ENCODE measurements at regions not wholly inside any gene's neighbourhood (a gene's known extent, or its start where the extent isn't known, plus 50 kb on each side); places are given as distances from the start of the nearest gene placed in this dataset.

DNA sequence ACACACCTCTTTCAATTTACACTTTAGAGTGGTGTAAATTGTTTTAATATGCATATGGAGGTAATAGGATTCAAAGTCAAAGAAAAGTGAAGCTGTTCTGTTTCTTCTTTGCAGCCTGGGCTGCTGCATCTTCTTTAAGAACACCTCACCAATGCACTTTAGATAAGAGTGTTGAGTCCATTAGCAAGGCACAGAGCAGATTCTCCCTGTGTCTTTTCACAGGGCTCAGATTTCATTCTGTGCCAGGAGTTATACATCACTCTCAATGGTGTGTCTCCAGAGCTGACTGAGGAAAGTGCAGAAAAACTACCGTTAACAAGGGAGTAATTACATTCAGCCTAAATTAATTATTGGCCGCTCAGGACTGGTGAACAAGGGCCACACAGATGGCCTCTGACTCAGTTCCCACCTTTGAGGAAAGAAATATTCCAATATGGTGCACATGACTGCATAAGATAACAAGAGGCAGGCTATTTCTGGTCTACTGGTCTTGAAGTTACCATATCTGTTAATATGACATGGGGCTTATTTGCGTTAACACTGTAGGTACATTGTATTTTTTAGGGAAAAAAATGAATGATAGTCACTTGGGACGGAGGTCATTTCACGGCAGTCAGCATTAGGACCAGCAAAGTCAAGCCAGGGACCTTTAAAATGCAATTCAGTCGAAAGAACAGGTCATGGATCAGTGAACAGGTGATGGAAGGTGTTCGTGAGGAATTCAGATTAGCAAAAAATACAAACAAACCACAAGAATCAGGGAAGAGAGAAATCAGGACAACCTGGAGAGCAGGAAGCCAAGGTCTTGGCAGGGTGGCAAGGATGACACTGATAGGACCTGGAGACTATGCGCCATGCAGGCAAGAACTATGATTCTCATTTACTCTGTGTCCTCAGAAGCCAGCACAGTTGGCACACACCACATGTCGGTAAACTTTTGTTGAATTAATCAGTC lies 203.7 kb downstream of the TBX18 start:
- TF ChIP-seq, protein P1, sequence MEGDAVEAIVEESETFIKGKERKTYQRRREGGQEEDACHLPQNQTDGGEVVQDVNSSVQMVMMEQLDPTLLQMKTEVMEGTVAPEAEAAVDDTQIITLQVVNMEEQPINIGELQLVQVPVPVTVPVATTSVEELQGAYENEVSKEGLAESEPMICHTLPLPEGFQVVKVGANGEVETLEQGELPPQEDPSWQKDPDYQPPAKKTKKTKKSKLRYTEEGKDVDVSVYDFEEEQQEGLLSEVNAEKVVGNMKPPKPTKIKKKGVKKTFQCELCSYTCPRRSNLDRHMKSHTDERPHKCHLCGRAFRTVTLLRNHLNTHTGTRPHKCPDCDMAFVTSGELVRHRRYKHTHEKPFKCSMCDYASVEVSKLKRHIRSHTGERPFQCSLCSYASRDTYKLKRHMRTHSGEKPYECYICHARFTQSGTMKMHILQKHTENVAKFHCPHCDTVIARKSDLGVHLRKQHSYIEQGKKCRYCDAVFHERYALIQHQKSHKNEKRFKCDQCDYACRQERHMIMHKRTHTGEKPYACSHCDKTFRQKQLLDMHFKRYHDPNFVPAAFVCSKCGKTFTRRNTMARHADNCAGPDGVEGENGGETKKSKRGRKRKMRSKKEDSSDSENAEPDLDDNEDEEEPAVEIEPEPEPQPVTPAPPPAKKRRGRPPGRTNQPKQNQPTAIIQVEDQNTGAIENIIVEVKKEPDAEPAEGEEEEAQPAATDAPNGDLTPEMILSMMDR (conservative IDR thresholded peaks at IDR 0.05 in 1 of 2, IDR thresholded peaks at IDR 0.05 in 1 of 2; ENCODE audit: extremely low read depth in 1 of 2, insufficient read depth in 1 of 2, low read depth in 1 of 2, low read length in 2 of 2): no peak
- no peak for TF ChIP-seq EZH2 (IDR thresholded peaks at IDR 0.05; ENCODE audit: borderline replicate concordance, low read length)

Data from mammary epithelial cell (primary cell).